ENCODE measurements at regions not wholly inside any gene's neighbourhood (a gene's known extent, or its start where the extent isn't known, plus 50 kb on each side); places are given as distances from the start of the nearest gene placed in this dataset.

DNA sequence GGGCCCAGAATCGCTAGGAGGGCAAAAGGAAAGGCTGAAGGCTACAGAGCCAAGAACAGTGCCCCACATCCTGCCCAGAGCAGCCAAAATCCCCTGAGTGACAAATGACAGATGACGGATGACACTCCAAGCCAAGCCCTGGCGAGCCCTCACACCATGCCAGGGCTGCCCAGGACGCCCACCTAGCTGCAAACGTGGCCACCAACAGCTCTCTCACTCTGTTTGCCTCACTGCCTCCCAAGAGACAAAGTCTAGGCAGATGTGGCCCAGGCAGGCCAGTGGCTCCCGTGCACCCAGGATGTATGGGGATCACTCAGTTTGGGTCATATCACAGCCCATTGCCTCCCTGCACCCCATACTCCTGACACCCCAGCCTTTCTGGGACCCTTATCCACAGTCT lies 270.1 kb upstream of the NSMCE3 start (continued):
- TF ChIP-seq, protein P1, sequence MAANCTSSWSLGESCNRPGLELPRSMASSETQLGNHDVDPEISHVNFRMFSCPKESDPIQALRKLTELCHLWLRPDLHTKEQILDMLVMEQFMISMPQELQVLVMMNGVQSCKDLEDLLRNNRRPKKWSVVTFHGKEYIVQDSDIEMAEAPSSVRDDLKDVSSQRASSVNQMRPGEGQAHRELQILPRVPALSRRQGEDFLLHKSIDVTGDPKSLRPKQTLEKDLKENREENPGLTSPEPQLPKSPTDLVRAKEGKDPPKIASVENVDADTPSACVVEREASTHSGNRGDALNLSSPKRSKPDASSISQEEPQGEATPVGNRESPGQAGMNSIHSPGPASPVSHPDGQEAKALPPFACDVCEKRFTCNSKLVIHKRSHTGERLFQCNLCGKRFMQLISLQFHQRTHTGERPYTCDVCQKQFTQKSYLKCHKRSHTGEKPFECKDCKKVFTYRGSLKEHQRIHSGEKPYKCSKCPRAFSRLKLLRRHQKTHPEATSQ (tag by site-specific recombination; IDR thresholded peaks at IDR 0.05) = no peak
- TF ChIP-seq, protein P2, sequence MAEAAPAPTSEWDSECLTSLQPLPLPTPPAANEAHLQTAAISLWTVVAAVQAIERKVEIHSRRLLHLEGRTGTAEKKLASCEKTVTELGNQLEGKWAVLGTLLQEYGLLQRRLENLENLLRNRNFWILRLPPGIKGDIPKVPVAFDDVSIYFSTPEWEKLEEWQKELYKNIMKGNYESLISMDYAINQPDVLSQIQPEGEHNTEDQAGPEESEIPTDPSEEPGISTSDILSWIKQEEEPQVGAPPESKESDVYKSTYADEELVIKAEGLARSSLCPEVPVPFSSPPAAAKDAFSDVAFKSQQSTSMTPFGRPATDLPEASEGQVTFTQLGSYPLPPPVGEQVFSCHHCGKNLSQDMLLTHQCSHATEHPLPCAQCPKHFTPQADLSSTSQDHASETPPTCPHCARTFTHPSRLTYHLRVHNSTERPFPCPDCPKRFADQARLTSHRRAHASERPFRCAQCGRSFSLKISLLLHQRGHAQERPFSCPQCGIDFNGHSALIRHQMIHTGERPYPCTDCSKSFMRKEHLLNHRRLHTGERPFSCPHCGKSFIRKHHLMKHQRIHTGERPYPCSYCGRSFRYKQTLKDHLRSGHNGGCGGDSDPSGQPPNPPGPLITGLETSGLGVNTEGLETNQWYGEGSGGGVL (tag by site-specific recombination; IDR thresholded peaks at IDR 0.05) = no peak
- TF ChIP-seq ZNF433 (tag by site-specific recombination; IDR thresholded peaks at IDR 0.05; ENCODE audit: low read depth) (no peak), KLF7 (tag by site-specific recombination; IDR thresholded peaks at IDR 0.05; ENCODE audit: borderline replicate concordance) (no peak)

DNA sequence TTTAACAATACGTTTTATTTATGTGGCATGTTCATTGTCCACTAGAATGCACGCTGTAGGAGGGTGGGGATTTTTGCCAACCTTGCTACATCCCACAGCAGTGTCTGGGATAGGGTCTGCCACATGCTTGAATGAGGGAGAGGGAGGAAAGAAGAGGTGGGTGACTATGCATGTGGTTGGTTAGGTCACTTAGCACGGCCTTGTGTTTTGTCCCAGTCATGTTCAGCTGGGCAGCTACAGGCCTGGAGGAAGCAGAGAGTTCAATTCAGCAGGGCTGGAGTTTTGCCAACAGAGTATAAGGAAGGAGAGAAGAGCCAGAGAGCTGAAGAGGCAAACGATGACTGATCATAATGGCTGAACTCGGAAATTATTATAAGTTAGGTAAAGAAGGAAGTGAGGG lies 268.4 kb upstream of the NSMCE3 start:
- TF ChIP-seq ZBTB17 (tag by site-specific recombination; IDR thresholded peaks at IDR 0.05) = peak; percentile 26; the same call in 1 of the 2 replicates
- TF ChIP-seq EGR2 (tag by site-specific recombination; IDR thresholded peaks at IDR 0.05; ENCODE audit: low read depth) = peak; percentile 63; the same call in 1 of the 2 replicates
- no peak for TF ChIP-seq ZNF366 (tag by site-specific recombination; conservative IDR thresholded peaks at IDR 0.05)
- TF ChIP-seq ZFHX2 (tag by site-specific recombination; conservative IDR thresholded peaks at IDR 0.05) = peak; percentile 39
- no peak for TF ChIP-seq SCRT2 (tag by site-specific recombination; IDR thresholded peaks at IDR 0.05)
- TF ChIP-seq ZNF561 (tag by site-specific recombination; IDR thresholded peaks at IDR 0.05; ENCODE audit: borderline replicate concordance) = no peak
- TF ChIP-seq, protein P3, sequence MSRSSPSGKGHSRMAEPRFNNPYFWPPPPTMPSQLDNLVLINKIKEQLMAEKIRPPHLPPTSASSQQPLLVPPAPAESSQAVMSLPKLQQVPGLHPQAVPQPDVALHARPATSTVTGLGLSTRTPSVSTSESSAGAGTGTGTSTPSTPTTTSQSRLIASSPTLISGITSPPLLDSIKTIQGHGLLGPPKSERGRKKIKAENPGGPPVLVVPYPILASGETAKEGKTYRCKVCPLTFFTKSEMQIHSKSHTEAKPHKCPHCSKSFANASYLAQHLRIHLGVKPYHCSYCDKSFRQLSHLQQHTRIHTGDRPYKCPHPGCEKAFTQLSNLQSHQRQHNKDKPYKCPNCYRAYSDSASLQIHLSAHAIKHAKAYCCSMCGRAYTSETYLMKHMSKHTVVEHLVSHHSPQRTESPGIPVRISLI (tag by site-specific recombination; IDR thresholded peaks at IDR 0.05) = no peak
- Histone ChIP-seq H3K4me1 (ENCODE audit: control insufficient read depth, insufficient read depth, low read length) (no peaks in the 10 kb centered on the region), H3K9me3 (ENCODE audit: control insufficient read depth, insufficient read depth, low read depth, low read length) (no peaks in the 10 kb centered on the region), H3K4me3 (ENCODE audit: low read depth, low read length) (no peak overlapping the region), H3K36me3 (ENCODE audit: control insufficient read depth in 2 of 2, insufficient read depth in 1 of 2, low read length in 2 of 2) (no peaks in the 10 kb centered on the region), H3K27ac (ENCODE audit: extremely low read depth, low read depth, low read length) (no peak overlapping the region)
- ChIA-PET POLR2A (no interaction called here), CTCF (no interaction called here)

DNA sequence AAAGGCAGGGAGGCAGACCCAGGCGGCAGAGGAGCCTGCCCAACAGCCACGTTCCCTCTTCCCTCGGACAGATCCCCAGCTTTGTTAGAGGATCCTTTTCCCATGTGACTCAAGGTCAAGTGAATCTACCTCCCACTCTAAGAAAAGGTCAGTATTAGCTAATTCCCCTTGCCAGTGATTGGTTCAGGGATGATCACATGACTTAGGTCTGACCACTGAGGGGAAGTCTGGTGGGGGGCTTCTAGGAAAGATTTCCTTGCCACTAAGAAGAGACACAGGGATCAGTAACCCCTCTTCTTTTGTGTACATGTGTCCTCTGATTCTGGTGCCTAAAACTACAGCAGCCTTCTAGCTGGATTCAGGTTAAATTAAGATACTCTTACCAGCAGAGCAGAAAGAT lies 266.3 kb upstream of the NSMCE3 start:
- Histone ChIP-seq H3K4me1 (ENCODE audit: control insufficient read depth, insufficient read depth, low read length) (no peaks in the 10 kb centered on the region), H3K27ac (ENCODE audit: extremely low read depth, low read depth, low read length) (no peak overlapping the region), H3K9me3 (ENCODE audit: control insufficient read depth, insufficient read depth, low read depth, low read length) (no peaks in the 10 kb centered on the region), H3K36me3 (ENCODE audit: control insufficient read depth in 2 of 2, insufficient read depth in 1 of 2, low read length in 2 of 2) (no peaks in the 10 kb centered on the region), H3K4me3 (ENCODE audit: low read depth, low read length) (no peak overlapping the region)
- CTCF ChIA-PET = no interaction called here
- POLR2A ChIA-PET = no interaction called here
- TF ChIP-seq ZNF394 (tag by site-specific recombination; IDR thresholded peaks at IDR 0.05; ENCODE audit: borderline replicate concordance) = no peak

DNA sequence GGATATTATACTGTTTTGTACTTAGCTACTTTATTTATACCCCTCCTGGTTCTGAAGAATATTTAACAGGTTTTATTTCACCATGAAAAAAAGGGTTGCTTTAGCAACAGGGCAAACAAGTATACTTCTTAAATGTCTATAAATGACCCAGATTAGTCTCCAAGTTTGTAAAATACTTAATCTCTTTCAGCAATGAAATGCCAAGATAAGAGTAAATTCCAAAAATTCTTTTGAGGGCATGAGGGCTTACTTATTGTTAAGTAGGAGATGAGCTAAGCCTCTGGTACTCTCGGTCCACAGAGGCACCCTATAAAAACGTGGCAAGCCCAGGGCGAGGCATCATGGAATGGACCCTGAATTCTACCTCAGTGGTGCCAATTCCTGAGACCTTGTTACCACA lies 264.8 kb upstream of the NSMCE3 start:
- ChIA-PET CTCF (interaction anchor here (0.6 to 0.7 kb wide), 2 partner anchors 139 to 405 kb away, joined by 3 read pairs; no protein-coding TSS in a partner anchor), POLR2A (interaction anchor here (0.6 kb wide), 1 partner anchor 35 kb away, joined by 3 read pairs; no protein-coding TSS in a partner anchor)
- no peak overlapping the region for H3K4me3 ChIP-seq (ENCODE audit: low read depth, low read length)
- no peak overlapping the region for H3K27ac ChIP-seq (ENCODE audit: extremely low read depth, low read depth, low read length)
- no peaks in the 10 kb centered on the region for H3K36me3 ChIP-seq (ENCODE audit: control insufficient read depth in 2 of 2, insufficient read depth in 1 of 2, low read length in 2 of 2)
- no peaks in the 10 kb centered on the region for H3K9me3 ChIP-seq (ENCODE audit: control insufficient read depth, insufficient read depth, low read depth, low read length)
- H3K4me1 ChIP-seq (ENCODE audit: control insufficient read depth, insufficient read depth, low read length) = no peaks in the 10 kb centered on the region
- no peak for TF ChIP-seq ZNF596 (tag by site-specific recombination; IDR thresholded peaks at IDR 0.05)
- TF ChIP-seq, protein P4, sequence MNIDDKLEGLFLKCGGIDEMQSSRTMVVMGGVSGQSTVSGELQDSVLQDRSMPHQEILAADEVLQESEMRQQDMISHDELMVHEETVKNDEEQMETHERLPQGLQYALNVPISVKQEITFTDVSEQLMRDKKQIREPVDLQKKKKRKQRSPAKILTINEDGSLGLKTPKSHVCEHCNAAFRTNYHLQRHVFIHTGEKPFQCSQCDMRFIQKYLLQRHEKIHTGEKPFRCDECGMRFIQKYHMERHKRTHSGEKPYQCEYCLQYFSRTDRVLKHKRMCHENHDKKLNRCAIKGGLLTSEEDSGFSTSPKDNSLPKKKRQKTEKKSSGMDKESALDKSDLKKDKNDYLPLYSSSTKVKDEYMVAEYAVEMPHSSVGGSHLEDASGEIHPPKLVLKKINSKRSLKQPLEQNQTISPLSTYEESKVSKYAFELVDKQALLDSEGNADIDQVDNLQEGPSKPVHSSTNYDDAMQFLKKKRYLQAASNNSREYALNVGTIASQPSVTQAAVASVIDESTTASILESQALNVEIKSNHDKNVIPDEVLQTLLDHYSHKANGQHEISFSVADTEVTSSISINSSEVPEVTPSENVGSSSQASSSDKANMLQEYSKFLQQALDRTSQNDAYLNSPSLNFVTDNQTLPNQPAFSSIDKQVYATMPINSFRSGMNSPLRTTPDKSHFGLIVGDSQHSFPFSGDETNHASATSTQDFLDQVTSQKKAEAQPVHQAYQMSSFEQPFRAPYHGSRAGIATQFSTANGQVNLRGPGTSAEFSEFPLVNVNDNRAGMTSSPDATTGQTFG (tag by site-specific recombination; IDR thresholded peaks at IDR 0.05; ENCODE audit: borderline replicate concordance) = no peak
- TF ChIP-seq, protein P5, sequence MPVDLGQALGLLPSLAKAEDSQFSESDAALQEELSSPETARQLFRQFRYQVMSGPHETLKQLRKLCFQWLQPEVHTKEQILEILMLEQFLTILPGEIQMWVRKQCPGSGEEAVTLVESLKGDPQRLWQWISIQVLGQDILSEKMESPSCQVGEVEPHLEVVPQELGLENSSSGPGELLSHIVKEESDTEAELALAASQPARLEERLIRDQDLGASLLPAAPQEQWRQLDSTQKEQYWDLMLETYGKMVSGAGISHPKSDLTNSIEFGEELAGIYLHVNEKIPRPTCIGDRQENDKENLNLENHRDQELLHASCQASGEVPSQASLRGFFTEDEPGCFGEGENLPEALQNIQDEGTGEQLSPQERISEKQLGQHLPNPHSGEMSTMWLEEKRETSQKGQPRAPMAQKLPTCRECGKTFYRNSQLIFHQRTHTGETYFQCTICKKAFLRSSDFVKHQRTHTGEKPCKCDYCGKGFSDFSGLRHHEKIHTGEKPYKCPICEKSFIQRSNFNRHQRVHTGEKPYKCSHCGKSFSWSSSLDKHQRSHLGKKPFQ (tag by site-specific recombination; IDR thresholded peaks at IDR 0.05) = no peak
- TF ChIP-seq ZNF23 (tag by site-specific recombination; IDR thresholded peaks at IDR 0.05; ENCODE audit: borderline replicate concordance) = no peak
- TF ChIP-seq GLIS2 (tag by site-specific recombination; IDR thresholded peaks at IDR 0.05) = no peak
- TF ChIP-seq ZIC2 (tag by site-specific recombination; IDR thresholded peaks at IDR 0.05) = no peak
- TF ChIP-seq, protein P6, sequence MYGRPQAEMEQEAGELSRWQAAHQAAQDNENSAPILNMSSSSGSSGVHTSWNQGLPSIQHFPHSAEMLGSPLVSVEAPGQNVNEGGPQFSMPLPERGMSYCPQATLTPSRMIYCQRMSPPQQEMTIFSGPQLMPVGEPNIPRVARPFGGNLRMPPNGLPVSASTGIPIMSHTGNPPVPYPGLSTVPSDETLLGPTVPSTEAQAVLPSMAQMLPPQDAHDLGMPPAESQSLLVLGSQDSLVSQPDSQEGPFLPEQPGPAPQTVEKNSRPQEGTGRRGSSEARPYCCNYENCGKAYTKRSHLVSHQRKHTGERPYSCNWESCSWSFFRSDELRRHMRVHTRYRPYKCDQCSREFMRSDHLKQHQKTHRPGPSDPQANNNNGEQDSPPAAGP (tag by site-specific recombination; IDR thresholded peaks at IDR 0.05) = no peak
- no peak for TF ChIP-seq ZNF394 (tag by site-specific recombination; IDR thresholded peaks at IDR 0.05; ENCODE audit: borderline replicate concordance)
- TF ChIP-seq ZNF658 (tag by site-specific recombination; IDR thresholded peaks at IDR 0.05) = no peak
